ENCODE measurements at regions not wholly inside any gene's neighbourhood (a gene's known extent, or its start where the extent isn't known, plus 50 kb on each side); places are given as distances from the start of the nearest gene placed in this dataset.

GRCh38 chr9:23545728-23546127, 280.3 kb downstream of the ELAVL2 start:
- no peak overlapping the region for H3K4me2 ChIP-seq (ENCODE audit: low read length)
- intact Hi-C loops (cut with micrococcal nuclease; ENCODE audit: unreplicated experiment), result no loop called here
- H3K27ac ChIP-seq (ENCODE audit: low read depth, low read length, poor library complexity, severe bottlenecking), result no peak overlapping the region
- H3K9me3 ChIP-seq (ENCODE audit: low read length), result no peaks in the 10 kb centered on the region
- no peak for DNase-seq (ENCODE audit: low spot score)
- no peaks in the 10 kb centered on the region for H3K79me2 ChIP-seq (ENCODE audit: insufficient read depth, low read depth, low read length)
- H3K36me3 ChIP-seq (ENCODE audit: insufficient read depth, low read length), result no peaks in the 10 kb centered on the region
- ChIA-PET CTCF (ENCODE audit: unreplicated experiment) (no interaction called here), POLR2A (no interaction called here)
- no peaks in the 10 kb centered on the region for H4K20me1 ChIP-seq (ENCODE audit: insufficient read depth, low read length)
- TF ChIP-seq EZH2phosphoT487 (IDR thresholded peaks at IDR 0.05; ENCODE audit: borderline replicate concordance, low read depth, low read length) (no peak), CTCF (conservative IDR thresholded peaks at IDR 0.05; ENCODE audit: low read length) (no peak)
- H3K9me2 ChIP-seq (ENCODE audit: insufficient read depth, low read length), result no peaks in the 10 kb centered on the region
- no peaks in the 10 kb centered on the region for H3K4me1 ChIP-seq (ENCODE audit: insufficient read depth, low read length, poor library complexity, severe bottlenecking)
- no TSS peak for BruUV-seq (replicated peaks)
- no peak overlapping the region for H2AFZ ChIP-seq (ENCODE audit: low read length)
- no peak overlapping the region for H3K4me3 ChIP-seq (ENCODE audit: low read depth, low read length, poor library complexity, severe bottlenecking)

DNA sequence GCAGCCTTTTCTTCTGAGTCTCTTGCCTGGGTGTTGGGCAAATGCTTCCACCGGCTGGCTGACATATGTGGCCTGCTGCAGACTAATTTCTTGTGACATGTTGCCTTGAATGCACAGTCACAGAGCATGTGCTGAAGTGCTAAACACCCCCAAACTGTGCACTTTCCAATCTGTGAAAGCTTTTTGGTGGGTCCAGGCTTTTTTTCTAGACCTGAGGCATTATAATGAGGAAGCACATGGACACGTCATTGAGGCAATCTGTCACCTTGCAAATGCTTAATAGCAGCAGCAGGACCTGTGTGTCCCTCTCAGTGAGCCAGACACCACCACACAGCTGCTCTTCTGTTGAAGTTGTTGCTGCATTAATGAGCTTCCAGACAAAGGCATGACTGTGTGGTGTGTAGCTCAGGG, 274.7 kb downstream of the ELAVL2 start:
- Histone ChIP-seq H2AFZ (ENCODE audit: low read length) (no peak overlapping the region), H3K9me3 (ENCODE audit: low read length) (no peaks in the 10 kb centered on the region), H3K27ac (ENCODE audit: low read depth, low read length, poor library complexity, severe bottlenecking) (no peak overlapping the region), H3K4me2 (ENCODE audit: low read length) (no peak overlapping the region), H3K4me1 (ENCODE audit: insufficient read depth, low read length, poor library complexity, severe bottlenecking) (no peaks in the 10 kb centered on the region), H3K9me2 (ENCODE audit: insufficient read depth, low read length) (no peaks in the 10 kb centered on the region), H3K4me3 (ENCODE audit: low read depth, low read length, poor library complexity, severe bottlenecking) (no peak overlapping the region), H3K36me3 (ENCODE audit: insufficient read depth, low read length) (no peaks in the 10 kb centered on the region), H4K20me1 (ENCODE audit: insufficient read depth, low read length) (no peaks in the 10 kb centered on the region), H3K79me2 (ENCODE audit: insufficient read depth, low read depth, low read length) (no peaks in the 10 kb centered on the region)
- DNase-seq (ENCODE audit: low spot score), result no peak
- CTCF ChIA-PET (ENCODE audit: unreplicated experiment), result no interaction called here
- intact Hi-C loops (cut with micrococcal nuclease; ENCODE audit: unreplicated experiment), result no loop called here
- BruUV-seq (replicated peaks), result no TSS peak
- POLR2A ChIA-PET, result no interaction called here
- TF ChIP-seq CTCF (conservative IDR thresholded peaks at IDR 0.05; ENCODE audit: low read length), result no peak
- no peak for TF ChIP-seq EZH2phosphoT487 (IDR thresholded peaks at IDR 0.05; ENCODE audit: borderline replicate concordance, low read depth, low read length)

GRCh38 chr9:23551929-23552707, 273.9 kb downstream of the ELAVL2 start:
- H3K4me1 ChIP-seq (ENCODE audit: insufficient read depth, low read length, poor library complexity, severe bottlenecking), result no peaks in the 10 kb centered on the region
- H3K79me2 ChIP-seq (ENCODE audit: insufficient read depth, low read depth, low read length), result no peaks in the 10 kb centered on the region
- H3K4me3 ChIP-seq (ENCODE audit: low read depth, low read length, poor library complexity, severe bottlenecking), result no peak overlapping the region
- no peak overlapping the region for H3K27ac ChIP-seq (ENCODE audit: low read depth, low read length, poor library complexity, severe bottlenecking)
- no peaks in the 10 kb centered on the region for H3K36me3 ChIP-seq (ENCODE audit: insufficient read depth, low read length)
- no peaks in the 10 kb centered on the region for H3K9me3 ChIP-seq (ENCODE audit: low read length)
- H2AFZ ChIP-seq (ENCODE audit: low read length), result no peak overlapping the region
- POLR2A ChIA-PET, result no interaction called here
- DNase-seq (ENCODE audit: low spot score), result no peak
- no peaks in the 10 kb centered on the region for H3K9me2 ChIP-seq (ENCODE audit: insufficient read depth, low read length)
- no peaks in the 10 kb centered on the region for H4K20me1 ChIP-seq (ENCODE audit: insufficient read depth, low read length)
- CTCF ChIA-PET (ENCODE audit: unreplicated experiment), result no interaction called here
- intact Hi-C loops (cut with micrococcal nuclease; ENCODE audit: unreplicated experiment), result no loop called here
- H3K4me2 ChIP-seq (ENCODE audit: low read length), result no peak overlapping the region
- no TSS peak for BruUV-seq (replicated peaks)
- TF ChIP-seq CTCF (conservative IDR thresholded peaks at IDR 0.05; ENCODE audit: low read length), result no peak
- no peak for TF ChIP-seq EZH2phosphoT487 (IDR thresholded peaks at IDR 0.05; ENCODE audit: borderline replicate concordance, low read depth, low read length)

Measured in OCI-LY7 (cell line).